GM12892 (cell line): ENCODE measurements at regions not wholly inside any gene's neighbourhood (a gene's known extent, or its start where the extent isn't known, plus 50 kb on each side); places are given as distances from the start of the nearest gene placed in this dataset.

Experiments used
- POLR2A ChIP-seq: IDR thresholded peaks from 2 replicates; pipeline ENCODE4 v1.6.1; 2011; ENCODE audit warnings: low read depth, low read length, control low read depth
- POLR2AphosphoS5 ChIP-seq: IDR thresholded peaks from 2 replicates; pipeline ENCODE4 v1.6.1; 2011; ENCODE audit warnings: low read depth, low read length, control low read depth

DNA sequence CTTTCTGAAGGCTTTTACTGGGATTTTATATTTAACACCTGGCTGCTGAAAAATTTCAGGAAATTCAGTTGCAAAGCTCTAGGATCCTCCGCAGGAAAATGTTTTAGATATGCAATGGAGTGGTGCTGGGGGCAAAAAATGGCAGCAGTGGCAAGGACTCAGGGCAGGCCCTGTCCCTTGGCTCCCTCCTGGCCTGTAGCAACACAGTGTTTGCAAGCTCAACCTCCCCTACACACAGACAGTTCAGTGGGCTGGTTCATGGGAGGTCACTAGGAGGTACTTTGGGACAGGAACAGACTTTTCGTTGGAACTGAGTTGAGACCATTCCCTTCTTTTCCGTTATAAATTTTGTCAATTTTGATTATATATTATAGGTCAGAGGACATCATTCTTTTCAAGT is 270.4 kb downstream of the ADAMTS20 start:
- TF ChIP-seq POLR2A (no peak), POLR2AphosphoS5 (no peak)
